OCI-LY3 (cell line): ENCODE measurements at regions not wholly inside any gene's neighbourhood (a gene's known extent, or its start where the extent isn't known, plus 50 kb on each side); places are given as distances from the start of the nearest gene placed in this dataset.

ENCODE experiments used
- H2AFZ ChIP-seq: fragments of 200-600, 300-600 bp; shearing (Covaris generic); 2 replicates; pipeline ENCODE4 v1.6.0; 2014; ENCODE audit warnings: antibody characterized with exemption, low read depth, low read length
- H3K27ac ChIP-seq: fragments of 200-600, 300-600 bp; sonication (generic); 2 replicates; pipeline ENCODE4 v1.5.1; 2014; ENCODE audit warnings: mild to moderate bottlenecking, low read length, moderate library complexity, mixed read lengths
- H3K27me3 ChIP-seq: fragments of 200-600, 300-600 bp; sonication (generic); 2 replicates; pipeline ENCODE4 v1.6.1; 2014; ENCODE audit warnings: low read depth, low read length, mixed read lengths
- H3K36me3 ChIP-seq: fragments of 200-600, 300-600 bp; sonication (generic); replicated peaks from 2 replicates; pipeline ENCODE3; 2014; ENCODE audit warnings: low read depth, low read length, mixed read lengths
- H3K4me1 ChIP-seq: fragments of 300-600, 200-600 bp; sonication (generic); 2 replicates; pipeline ENCODE4 v1.6.1; 2014; ENCODE audit warnings: low read length, mixed read lengths
- H3K4me2 ChIP-seq: fragments of 200-600, 300-600 bp; sonication (generic); 2 replicates; pipeline ENCODE4 v1.6.1; 2014; ENCODE audit warnings: low read length, mixed read lengths
- H3K4me3 ChIP-seq: fragments of 300-600, 200-600 bp; sonication (generic); 2 replicates; pipeline ENCODE4 v1.5.1; 2014; ENCODE audit warnings: antibody characterized with exemption, mild to moderate bottlenecking, low read length, moderate library complexity
- H3K79me2 ChIP-seq: fragments of 300-600, 200-600 bp; shearing (Covaris generic); 2 replicates; pipeline ENCODE4 v1.6.1; 2014; ENCODE audit warnings: mild to moderate bottlenecking, low read length, mixed read lengths
- H3K9ac ChIP-seq: fragments of 300-600, 200-600 bp; shearing (Covaris generic); 2 replicates; pipeline ENCODE4 v1.6.0; 2014; ENCODE audit warnings: mild to moderate bottlenecking, low read length, moderate library complexity
- H3K9me3 ChIP-seq: fragments of 200-600, 300-600 bp; shearing (Covaris generic); 2 replicates; pipeline ENCODE4 v1.6.1; 2014; ENCODE audit warnings: low read length, mixed read lengths; ENCODE audit not compliant: insufficient read depth
- H4K20me1 ChIP-seq: fragments of 200-600, 300-600 bp; sonication (generic); 2 replicates; pipeline ENCODE4 v1.6.1; 2016; ENCODE audit warnings: low read length, mixed read lengths; ENCODE audit not compliant: insufficient read depth
- CTCF ChIP-seq: fragments of 200-600, 300-600 bp; sonication (generic); IDR thresholded peaks from 2 replicates; pipeline ENCODE4 v1.5.1; 2014; ENCODE audit warnings: antibody characterized with exemption, low read length, low read depth
- EZH2phosphoT487 ChIP-seq: fragments of 200-600 bp; shearing (Covaris generic); IDR thresholded peaks from 2 replicates; pipeline ENCODE4 v1.6.1; 2018; ENCODE audit warnings: antibody characterized with exemption, mixed run types, low read depth

GRCh38 chr5:72658761-72659540 is 151.7 kb upstream of the ZNF366 start:
- Histone ChIP-seq H3K4me3 (no peak overlapping the region), H3K4me2 (no peak overlapping the region), H3K27ac (no peak overlapping the region), H3K36me3 (no peaks in the 10 kb centered on the region), H3K9me3 (no peaks in the 10 kb centered on the region), H2AFZ (no peak overlapping the region), H4K20me1 (no peaks in the 10 kb centered on the region), H3K79me2 (no peaks in the 10 kb centered on the region), H3K9ac (no peak overlapping the region), H3K4me1 (no peaks in the 10 kb centered on the region), H3K27me3 (peaks cover 3% of the 10 kb centered on the region; the same call in 1 of the 2 replicates)
- TF ChIP-seq CTCF, result no peak
- TF ChIP-seq EZH2phosphoT487, result no peak

GRCh38 chr5:72658161-72658560 is 151.0 kb upstream of the ZNF366 start:
- Histone ChIP-seq H3K36me3 (no peaks in the 10 kb centered on the region), H3K9ac (no peak overlapping the region), H2AFZ (no peak overlapping the region), H3K79me2 (no peaks in the 10 kb centered on the region), H3K27me3 (peaks cover 3% of the 10 kb centered on the region; the same call in 1 of the 2 replicates), H3K9me3 (no peaks in the 10 kb centered on the region), H3K27ac (no peak overlapping the region), H3K4me2 (no peak overlapping the region), H3K4me3 (no peak overlapping the region), H4K20me1 (no peaks in the 10 kb centered on the region), H3K4me1 (no peaks in the 10 kb centered on the region)
- TF ChIP-seq EZH2phosphoT487, result no peak
- no peak for TF ChIP-seq CTCF

GRCh38 chr5:72656756-72657513 is 149.7 kb upstream of the ZNF366 start:
- Histone ChIP-seq H3K9me3 (no peaks in the 10 kb centered on the region), H3K27ac (no peak overlapping the region), H3K9ac (no peak overlapping the region), H3K4me1 (no peaks in the 10 kb centered on the region), H4K20me1 (no peaks in the 10 kb centered on the region), H3K36me3 (no peaks in the 10 kb centered on the region), H2AFZ (no peak overlapping the region), H3K27me3 (peaks cover 2% of the 10 kb centered on the region; the same call in 1 of the 2 replicates), H3K79me2 (no peaks in the 10 kb centered on the region), H3K4me2 (no peak overlapping the region), H3K4me3 (no peak overlapping the region)
- TF ChIP-seq EZH2phosphoT487, result no peak
- TF ChIP-seq CTCF, result no peak

- Histone ChIP-seq H3K9me3 (no peaks in the 10 kb centered on the region), H2AFZ (no peak overlapping the region), H4K20me1 (no peaks in the 10 kb centered on the region), H3K4me2 (no peak overlapping the region), H3K27me3 (no peaks in the 10 kb centered on the region), H3K36me3 (no peaks in the 10 kb centered on the region), H3K4me3 (no peak overlapping the region), H3K9ac (no peak overlapping the region), H3K27ac (no peak overlapping the region), H3K79me2 (no peaks in the 10 kb centered on the region), H3K4me1 (no peaks in the 10 kb centered on the region)
- TF ChIP-seq EZH2phosphoT487 (no peak), CTCF (no peak)
Observed at GRCh38 chr5:72656331-72656730, 149.1 kb upstream of the ZNF366 start.
